ENCODE measurements at regions not wholly inside any gene's neighbourhood (a gene's known extent, or its start where the extent isn't known, plus 50 kb on each side); places are given as distances from the start of the nearest gene placed in this dataset.

DNA sequence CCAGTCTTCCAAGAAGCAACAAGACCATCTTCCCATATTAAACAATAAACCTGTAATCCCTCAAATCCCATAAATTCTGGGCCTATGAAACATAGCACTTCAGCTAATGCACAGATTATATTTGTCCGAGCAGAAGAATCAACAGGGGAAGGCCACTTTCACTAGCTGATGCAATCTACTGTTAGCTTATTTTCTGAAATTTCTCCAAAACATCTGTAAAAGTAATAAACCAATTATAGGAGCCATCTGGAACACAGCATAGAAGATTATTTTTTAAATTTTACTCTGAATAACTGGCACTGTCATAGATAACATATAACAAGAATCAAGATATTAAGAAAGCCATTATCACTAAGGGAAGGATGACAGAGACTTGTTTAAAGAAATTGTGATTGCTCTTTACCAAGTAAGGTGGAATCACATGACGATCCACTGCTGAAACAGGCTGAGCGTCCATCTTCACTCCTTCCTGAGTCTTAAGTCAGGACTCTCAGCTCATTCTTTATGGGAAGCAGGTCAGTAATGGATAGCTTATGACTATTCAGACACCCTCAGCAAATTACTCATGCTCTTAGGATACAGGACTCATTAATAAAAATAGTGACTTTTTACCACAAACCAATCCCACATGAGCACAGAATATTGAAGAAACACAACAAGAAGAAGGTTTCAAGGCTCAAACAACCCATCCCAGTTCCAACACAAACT, 719.5 kb downstream of the XPNPEP1 start:
- TF ChIP-seq, protein P1, sequence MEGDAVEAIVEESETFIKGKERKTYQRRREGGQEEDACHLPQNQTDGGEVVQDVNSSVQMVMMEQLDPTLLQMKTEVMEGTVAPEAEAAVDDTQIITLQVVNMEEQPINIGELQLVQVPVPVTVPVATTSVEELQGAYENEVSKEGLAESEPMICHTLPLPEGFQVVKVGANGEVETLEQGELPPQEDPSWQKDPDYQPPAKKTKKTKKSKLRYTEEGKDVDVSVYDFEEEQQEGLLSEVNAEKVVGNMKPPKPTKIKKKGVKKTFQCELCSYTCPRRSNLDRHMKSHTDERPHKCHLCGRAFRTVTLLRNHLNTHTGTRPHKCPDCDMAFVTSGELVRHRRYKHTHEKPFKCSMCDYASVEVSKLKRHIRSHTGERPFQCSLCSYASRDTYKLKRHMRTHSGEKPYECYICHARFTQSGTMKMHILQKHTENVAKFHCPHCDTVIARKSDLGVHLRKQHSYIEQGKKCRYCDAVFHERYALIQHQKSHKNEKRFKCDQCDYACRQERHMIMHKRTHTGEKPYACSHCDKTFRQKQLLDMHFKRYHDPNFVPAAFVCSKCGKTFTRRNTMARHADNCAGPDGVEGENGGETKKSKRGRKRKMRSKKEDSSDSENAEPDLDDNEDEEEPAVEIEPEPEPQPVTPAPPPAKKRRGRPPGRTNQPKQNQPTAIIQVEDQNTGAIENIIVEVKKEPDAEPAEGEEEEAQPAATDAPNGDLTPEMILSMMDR (IDR thresholded peaks at IDR 0.05): no peak
- no peak for ATAC-seq
- intact Hi-C loops (cut with DNase I, micrococcal nuclease): no loop called here
- no peaks in the 10 kb centered on the region for H3K9me3 ChIP-seq
- no peaks in the 10 kb centered on the region for H3K36me3 ChIP-seq (ENCODE audit: low read depth)
- no peaks in the 10 kb centered on the region for H3K4me1 ChIP-seq (ENCODE audit: low read depth)
- H3K4me3 ChIP-seq: no peak overlapping the region
- DNase-seq: no peak

DNA sequence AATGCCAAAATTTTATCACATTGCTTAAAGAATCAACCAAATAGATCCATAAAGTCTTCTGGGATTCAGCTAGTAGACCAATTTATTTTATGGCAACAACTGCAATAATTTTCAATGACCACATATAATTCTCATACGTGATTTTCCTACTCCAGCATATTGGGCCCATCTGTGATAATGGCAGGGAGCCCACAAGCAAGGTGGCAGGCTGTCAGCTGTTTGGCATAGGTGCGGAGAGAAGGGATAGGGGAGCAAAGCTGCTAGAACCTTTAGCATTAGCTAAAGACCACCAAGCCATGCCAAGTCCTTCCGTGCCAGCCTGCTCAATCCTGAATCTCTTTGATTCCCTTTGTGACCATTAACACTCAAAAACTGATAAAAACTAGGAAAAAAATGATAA, 721.2 kb downstream of the XPNPEP1 start:
- H3K4me1 ChIP-seq (ENCODE audit: low read depth): no peaks in the 10 kb centered on the region
- intact Hi-C loops (cut with DNase I, micrococcal nuclease): no loop called here
- no peaks in the 10 kb centered on the region for H3K9me3 ChIP-seq
- H3K36me3 ChIP-seq (ENCODE audit: low read depth): no peaks in the 10 kb centered on the region
- no peak overlapping the region for H3K4me3 ChIP-seq
- DNase-seq (no peak), ATAC-seq (no peak)
- TF ChIP-seq, protein P1 (IDR thresholded peaks at IDR 0.05): no peak

DNA sequence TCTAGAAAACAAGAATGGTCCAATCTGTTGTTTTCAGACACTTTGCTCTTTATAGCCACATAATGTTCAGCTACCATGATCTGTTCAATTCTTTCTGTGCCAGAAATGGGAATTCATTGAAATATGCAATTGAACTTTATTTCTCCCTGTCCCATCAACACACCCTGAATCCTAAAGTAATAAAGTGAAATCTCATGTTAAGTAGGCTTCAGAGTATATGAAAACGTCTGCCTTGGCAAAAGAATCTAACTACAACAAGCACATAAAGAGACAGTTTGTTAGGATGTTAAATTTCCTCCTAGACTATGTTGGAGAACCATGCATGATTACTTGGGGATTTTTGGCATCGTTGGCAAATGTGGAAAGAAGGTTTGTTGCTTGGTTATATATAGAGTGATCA, 722.7 kb downstream of the XPNPEP1 start:
- no peaks in the 10 kb centered on the region for H3K9me3 ChIP-seq
- DNase-seq: no peak
- TF ChIP-seq, protein P1 (IDR thresholded peaks at IDR 0.05): no peak
- no peaks in the 10 kb centered on the region for H3K36me3 ChIP-seq (ENCODE audit: low read depth)
- intact Hi-C loops (cut with DNase I, micrococcal nuclease): no loop called here
- no peaks in the 10 kb centered on the region for H3K4me1 ChIP-seq (ENCODE audit: low read depth)
- ATAC-seq: no peak
- no peak overlapping the region for H3K4me3 ChIP-seq

DNA sequence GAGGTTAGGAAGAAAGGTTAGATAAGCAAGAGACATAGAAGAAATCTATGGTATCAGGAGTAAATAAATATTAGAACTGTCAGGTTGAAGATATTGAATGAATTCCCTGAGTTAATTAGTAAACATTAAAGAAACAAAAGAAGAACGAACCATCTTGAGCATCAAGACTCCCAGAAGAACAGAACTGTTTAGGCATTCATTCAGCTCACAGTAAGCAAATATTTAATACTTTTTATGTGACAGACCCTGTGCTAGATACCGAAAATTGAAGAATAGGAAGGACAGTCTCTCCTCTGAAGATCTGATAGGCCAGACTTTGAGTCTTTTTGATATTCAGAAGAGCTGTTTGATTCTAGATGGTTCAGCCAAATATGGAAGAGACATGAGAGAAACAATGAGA, 731.5 kb downstream of the XPNPEP1 start:
- H3K4me3 ChIP-seq: no peak overlapping the region
- intact Hi-C loops (cut with DNase I, micrococcal nuclease): no loop called here
- ATAC-seq (no peak), DNase-seq (no peak)
- H3K4me1 ChIP-seq (ENCODE audit: low read depth): no peaks in the 10 kb centered on the region
- TF ChIP-seq, protein P1 (IDR thresholded peaks at IDR 0.05): no peak
- H3K9me3 ChIP-seq: peaks cover 15% of the 10 kb centered on the region
- H3K36me3 ChIP-seq (ENCODE audit: low read depth): no peaks in the 10 kb centered on the region

DNA sequence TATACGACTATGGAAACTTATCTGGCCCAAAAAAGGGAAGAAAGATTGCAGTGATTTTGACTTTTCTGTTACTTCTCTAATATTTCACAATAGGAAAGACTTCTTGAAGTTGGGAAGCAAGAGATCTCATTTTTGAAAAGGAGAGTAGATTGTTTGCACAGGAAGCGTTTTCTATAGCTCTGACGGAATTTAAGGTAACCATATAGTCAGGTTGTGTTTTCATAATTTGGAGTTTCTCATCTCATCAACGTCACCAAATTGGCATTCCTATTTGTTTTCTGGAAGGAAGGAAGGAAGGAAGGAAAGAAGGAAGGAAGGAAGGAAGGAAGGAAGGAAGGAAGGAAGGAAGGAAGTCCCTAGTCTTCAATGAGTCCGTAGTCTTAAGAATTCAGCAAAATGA, 732.0 kb downstream of the XPNPEP1 start:
- H3K4me3 ChIP-seq: no peak overlapping the region
- ATAC-seq: no peak

More for the DNA sequence above, 732.0 kb downstream of the XPNPEP1 start:
- intact Hi-C loops (cut with DNase I, micrococcal nuclease): no loop called here
- Histone ChIP-seq H3K4me1 (ENCODE audit: low read depth) (no peaks in the 10 kb centered on the region), H3K36me3 (ENCODE audit: low read depth) (no peaks in the 10 kb centered on the region), H3K9me3 (peaks cover 17% of the 10 kb centered on the region)
- TF ChIP-seq, protein P1 (IDR thresholded peaks at IDR 0.05): no peak
- DNase-seq: no peak

All from mucosa of descending colon (tissue), 3 donors.